GM21367 (cell line): ENCODE measurements at regions not wholly inside any gene's neighbourhood (a gene's known extent, or its start where the extent isn't known, plus 50 kb on each side); places are given as distances from the start of the nearest gene placed in this dataset.
"Not testable (repeated sequence)": the region's sequence is repeated elsewhere in the genome, so short reads cannot be mapped to it uniquely, and the experiment has no call there.

ENCODE experiments used
- ATAC-seq: cut with Tn5 transposase; IDR thresholded peaks from one replicate; pipeline ENCODE4 v1.9.1; 2021; ENCODE audit not compliant: unreplicated experiment

- ATAC-seq, result no peak
These were observed 316.0 kb upstream of the SEMA3C start for GRCh38 chr7:81234896-81235295.

- ATAC-seq, result no peak
These were observed 314.5 kb upstream of the SEMA3C start for GRCh38 chr7:81233208-81233940.

GRCh38 chr7:81232084-81232799 lies 313.4 kb upstream of the SEMA3C start:
- no peak for ATAC-seq

GRCh38 chr7:81231301-81231838 lies 312.5 kb upstream of the SEMA3C start:
- no peak for ATAC-seq

GRCh38 chr7:81226234-81226633 lies 307.4 kb upstream of the SEMA3C start:
- no peak for ATAC-seq

GRCh38 chr7:81222692-81223091 lies 303.8 kb upstream of the SEMA3C start:
- ATAC-seq, result not testable (repeated sequence)

GRCh38 chr7:81221527-81222217 lies 302.8 kb upstream of the SEMA3C start:
- no peak for ATAC-seq

- no peak for ATAC-seq
These were observed 299.7 kb upstream of the SEMA3C start for GRCh38 chr7:81218480-81219106.

GRCh38 chr7:81213394-81213793 lies 294.5 kb upstream of the SEMA3C start:
- no peak for ATAC-seq

GRCh38 chr7:81211934-81212320 lies 293.1 kb upstream of the SEMA3C start:
- ATAC-seq, result no peak

- ATAC-seq, result no peak
These were observed 292.5 kb upstream of the SEMA3C start for GRCh38 chr7:81211204-81211933.

- ATAC-seq, result no peak
These were observed 291.6 kb upstream of the SEMA3C start for GRCh38 chr7:81210137-81211064.

- no peak for ATAC-seq
These were observed 290.2 kb upstream of the SEMA3C start for GRCh38 chr7:81209059-81209458.

GRCh38 chr7:81207801-81208200 lies 288.9 kb upstream of the SEMA3C start:
- no peak for ATAC-seq

- no peak for ATAC-seq
These were observed 288.0 kb upstream of the SEMA3C start for GRCh38 chr7:81206667-81207360.

- no peak for ATAC-seq
These were observed 287.4 kb upstream of the SEMA3C start for GRCh38 chr7:81206217-81206616.

GRCh38 chr7:81201188-81201587 lies 282.3 kb upstream of the SEMA3C start:
- ATAC-seq, result no peak

- ATAC-seq, result no peak
These were observed 279.9 kb upstream of the SEMA3C start for GRCh38 chr7:81198766-81199165.

- ATAC-seq, result no peak
These were observed 278.4 kb upstream of the SEMA3C start for GRCh38 chr7:81197266-81197665.
